ENCODE measurements at regions not wholly inside any gene's neighbourhood (a gene's known extent, or its start where the extent isn't known, plus 50 kb on each side); places are given as distances from the start of the nearest gene placed in this dataset.

GRCh38 chr15:101980206-101980910 lies 168.4 kb downstream of the OR4F15 start:
- DNase-seq (ENCODE audit: low read depth in 4 of 4, low spot score in 1 of 4): peak in 1 of 4 experiments; percentile 6
